ENCODE measurements at regions not wholly inside any gene's neighbourhood (a gene's known extent, or its start where the extent isn't known, plus 50 kb on each side); places are given as distances from the start of the nearest gene placed in this dataset.

DNA sequence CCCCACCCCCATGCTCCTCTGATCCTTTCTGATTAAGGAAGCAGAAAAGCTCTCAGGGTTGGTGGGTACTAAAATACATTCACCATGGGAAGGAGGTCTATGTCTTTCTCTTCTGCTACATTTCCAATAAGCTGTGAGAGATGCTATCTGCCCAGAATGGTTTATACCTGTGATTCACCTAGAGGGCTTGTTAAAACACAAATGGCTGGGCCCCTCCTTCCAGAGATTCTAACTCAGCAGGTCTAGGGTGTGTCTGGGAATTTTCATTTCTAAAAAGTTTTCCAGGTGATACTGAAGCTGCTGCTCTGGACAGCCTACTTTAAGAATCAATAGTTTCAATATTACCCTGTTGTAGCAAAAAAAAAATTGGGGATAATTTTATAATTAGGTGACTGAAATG lies 772.2 kb upstream of the ZEB2 start:
- Histone ChIP-seq H3K9me3 (no peaks in the 10 kb centered on the region), H3K36me3 (no peaks in the 10 kb centered on the region), H3K27me3 (no peaks in the 10 kb centered on the region), H3K27ac (no peak overlapping the region), H3K4me3 (no peak overlapping the region), H3K4me1 (ENCODE audit: insufficient read depth) (peaks cover 2% of the 10 kb centered on the region)
- no peak for DNase-seq
- TF ChIP-seq, protein P1, sequence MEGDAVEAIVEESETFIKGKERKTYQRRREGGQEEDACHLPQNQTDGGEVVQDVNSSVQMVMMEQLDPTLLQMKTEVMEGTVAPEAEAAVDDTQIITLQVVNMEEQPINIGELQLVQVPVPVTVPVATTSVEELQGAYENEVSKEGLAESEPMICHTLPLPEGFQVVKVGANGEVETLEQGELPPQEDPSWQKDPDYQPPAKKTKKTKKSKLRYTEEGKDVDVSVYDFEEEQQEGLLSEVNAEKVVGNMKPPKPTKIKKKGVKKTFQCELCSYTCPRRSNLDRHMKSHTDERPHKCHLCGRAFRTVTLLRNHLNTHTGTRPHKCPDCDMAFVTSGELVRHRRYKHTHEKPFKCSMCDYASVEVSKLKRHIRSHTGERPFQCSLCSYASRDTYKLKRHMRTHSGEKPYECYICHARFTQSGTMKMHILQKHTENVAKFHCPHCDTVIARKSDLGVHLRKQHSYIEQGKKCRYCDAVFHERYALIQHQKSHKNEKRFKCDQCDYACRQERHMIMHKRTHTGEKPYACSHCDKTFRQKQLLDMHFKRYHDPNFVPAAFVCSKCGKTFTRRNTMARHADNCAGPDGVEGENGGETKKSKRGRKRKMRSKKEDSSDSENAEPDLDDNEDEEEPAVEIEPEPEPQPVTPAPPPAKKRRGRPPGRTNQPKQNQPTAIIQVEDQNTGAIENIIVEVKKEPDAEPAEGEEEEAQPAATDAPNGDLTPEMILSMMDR (IDR thresholded peaks at IDR 0.05) = no peak
- TF ChIP-seq POLR2A (IDR thresholded peaks at IDR 0.05) = no peak
- intact Hi-C loops (cut with DNase I) = no loop called here

DNA sequence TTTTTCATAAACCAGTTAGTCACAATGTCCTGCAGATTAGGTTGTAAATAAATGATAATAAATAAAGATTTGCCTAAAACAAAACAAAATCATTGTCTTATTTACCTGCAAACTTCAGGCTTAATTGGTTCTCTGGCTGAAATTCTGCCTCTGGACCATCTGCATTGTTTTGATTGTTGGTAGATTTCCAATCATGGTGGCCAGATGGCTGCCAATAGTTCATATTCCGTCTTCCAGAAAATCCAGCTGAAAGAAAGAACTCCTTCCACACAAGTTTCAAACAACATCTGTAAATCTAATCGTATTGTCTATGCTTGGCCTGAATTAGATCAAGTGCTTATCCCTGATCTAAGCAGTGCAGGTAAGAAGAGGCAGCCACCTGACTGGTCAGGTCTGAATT lies 771.1 kb upstream of the ZEB2 start:
- Histone ChIP-seq H3K36me3 (no peaks in the 10 kb centered on the region), H3K9me3 (no peaks in the 10 kb centered on the region), H3K27me3 (no peaks in the 10 kb centered on the region), H3K4me3 (no peak overlapping the region), H3K4me1 (ENCODE audit: insufficient read depth) (peaks cover 2% of the 10 kb centered on the region), H3K27ac (no peak overlapping the region)
- no peak for DNase-seq
- 74 to 85% (median 83%) methylated on average over 2 of the region's 2 CpGs for WGBS, 3 donors
- no peak for TF ChIP-seq POLR2A (IDR thresholded peaks at IDR 0.05)
- TF ChIP-seq, protein P1 (IDR thresholded peaks at IDR 0.05) = no peak
- TF ChIP-seq EP300 (IDR thresholded peaks at IDR 0.05) = no peak
- intact Hi-C loops (cut with DNase I) = no loop called here

DNA sequence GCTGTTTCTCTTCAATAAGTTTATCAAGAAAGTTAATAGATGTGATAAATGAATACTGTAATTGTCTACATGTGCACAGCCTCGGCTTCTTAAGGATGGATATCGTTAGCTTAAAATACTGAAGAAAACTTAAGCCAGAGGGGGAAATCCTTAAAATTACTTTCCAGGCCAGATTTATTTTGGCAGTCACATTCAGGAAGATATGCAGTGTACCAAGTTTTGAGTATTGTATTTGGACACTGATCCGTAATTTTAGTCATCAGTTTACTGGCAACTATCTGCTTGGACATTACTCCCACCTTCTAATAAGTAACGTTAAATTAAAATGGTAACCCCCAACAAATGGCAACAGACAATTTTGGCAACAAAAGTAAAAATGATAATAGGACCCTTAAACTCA lies 770.0 kb upstream of the ZEB2 start:
- no peaks in the 10 kb centered on the region for H3K27me3 ChIP-seq
- H3K36me3 ChIP-seq = no peaks in the 10 kb centered on the region
- H3K27ac ChIP-seq = no peak overlapping the region
- H3K4me1 ChIP-seq (ENCODE audit: insufficient read depth) = peaks cover 2% of the 10 kb centered on the region
- H3K4me3 ChIP-seq = no peak overlapping the region
- intact Hi-C loops (cut with DNase I) = no loop called here
- TF ChIP-seq EP300 (IDR thresholded peaks at IDR 0.05) (no peak), POLR2A (IDR thresholded peaks at IDR 0.05) (no peak)
- TF ChIP-seq, protein P1 (IDR thresholded peaks at IDR 0.05) = no peak
- WGBS, 3 donors = 30 to 35% (median 33%) methylated on average over 4 of the region's 4 CpGs
- H3K9me3 ChIP-seq = no peaks in the 10 kb centered on the region
- no peak for DNase-seq

DNA sequence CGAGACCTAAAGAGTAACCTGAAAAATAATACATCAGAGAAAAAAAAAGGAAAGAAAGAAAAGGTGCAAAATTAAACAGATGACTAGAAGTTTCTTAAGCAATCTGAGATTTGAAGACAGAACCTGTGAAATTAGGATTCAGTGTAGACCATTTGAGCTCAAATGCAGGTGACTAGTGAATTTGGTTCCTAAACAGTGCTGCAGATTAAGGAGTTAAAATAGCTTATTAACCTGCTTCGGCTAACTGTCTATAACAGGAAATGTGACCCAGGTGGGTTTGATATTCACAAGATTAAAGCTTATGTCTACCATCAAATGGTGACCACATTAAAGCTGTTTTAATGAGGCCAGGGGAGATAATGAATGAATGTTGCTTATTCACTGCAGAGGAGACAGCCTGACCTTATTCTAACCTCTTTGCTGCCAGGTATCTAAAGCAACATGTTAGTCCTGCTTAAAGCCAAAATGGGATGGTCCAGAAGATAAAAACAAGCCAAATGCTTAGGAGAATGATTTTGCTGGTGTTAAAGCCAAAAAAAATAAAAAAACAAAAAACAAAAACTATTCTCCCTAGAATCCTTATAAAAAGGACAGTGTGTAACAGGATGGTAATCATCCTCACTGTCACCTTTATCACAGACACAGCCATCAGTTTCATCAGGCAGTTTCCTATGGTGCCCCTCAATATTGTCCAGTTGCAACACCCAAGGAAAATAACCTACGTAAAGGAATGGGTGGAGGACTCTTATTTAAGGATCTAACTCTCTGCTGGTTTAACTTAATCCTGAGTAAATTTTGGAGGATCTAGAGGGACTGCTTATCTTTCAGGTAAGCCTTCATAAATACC lies 769.0 kb upstream of the ZEB2 start:
- DNase-seq = no peak
- Histone ChIP-seq H3K4me3 (no peak overlapping the region), H3K27ac (no peak overlapping the region), H3K27me3 (no peaks in the 10 kb centered on the region), H3K36me3 (no peaks in the 10 kb centered on the region), H3K4me1 (ENCODE audit: insufficient read depth) (peaks cover 2% of the 10 kb centered on the region), H3K9me3 (no peaks in the 10 kb centered on the region)
- TF ChIP-seq POLR2A (IDR thresholded peaks at IDR 0.05) (no peak), EP300 (IDR thresholded peaks at IDR 0.05) (no peak)
- TF ChIP-seq, protein P1 (IDR thresholded peaks at IDR 0.05) = no peak
- intact Hi-C loops (cut with DNase I) = no loop called here
- WGBS, 3 donors = 67 to 80% (median 77%) methylated on average over 3 of the region's 3 CpGs
